ENCODE measurements at regions not wholly inside any gene's neighbourhood (a gene's known extent, or its start where the extent isn't known, plus 50 kb on each side); places are given as distances from the start of the nearest gene placed in this dataset.

GRCh38 chr5:61635271-61635670 lies 303.2 kb downstream of the ZSWIM6 start:
- TF ChIP-seq ZNF8 (CRISPR knock-in tag; IDR thresholded peaks at IDR 0.05) (no peak), PATZ1 (CRISPR knock-in tag; IDR thresholded peaks at IDR 0.05; ENCODE audit: borderline replicate concordance) (no peak), GLIS3 (CRISPR knock-in tag; IDR thresholded peaks at IDR 0.05) (no peak), ARNTL (CRISPR knock-in tag; IDR thresholded peaks at IDR 0.05; ENCODE audit: borderline replicate concordance, low read depth) (no peak), BACH2 (CRISPR knock-in tag; IDR thresholded peaks at IDR 0.05; ENCODE audit: borderline replicate concordance) (no peak), CSRNP3 (CRISPR knock-in tag; IDR thresholded peaks at IDR 0.05) (no peak), RARB (CRISPR knock-in tag; IDR thresholded peaks at IDR 0.05) (no peak), ZFP3 (CRISPR knock-in tag; IDR thresholded peaks at IDR 0.05) (no peak), ZNF70 (CRISPR knock-in tag; IDR thresholded peaks at IDR 0.05) (no peak), PPARA (CRISPR knock-in tag; IDR thresholded peaks at IDR 0.05; ENCODE audit: borderline replicate concordance) (no peak), ZFP30 (CRISPR knock-in tag; IDR thresholded peaks at IDR 0.05) (no peak), ZNF565 (CRISPR knock-in tag; conservative IDR thresholded peaks at IDR 0.05; ENCODE audit: low read depth) (no peak), TOX (CRISPR knock-in tag; IDR thresholded peaks at IDR 0.05; ENCODE audit: borderline replicate concordance) (no peak)
